Activated B cell treated with CpG ODN at 0.5 μM for 24 hours (primary cell): ENCODE measurements at regions not wholly inside any gene's neighbourhood (a gene's known extent, or its start where the extent isn't known, plus 50 kb on each side); places are given as distances from the start of the nearest gene placed in this dataset.

ENCODE experiments used
- ATAC-seq: fragments of 200-7000 bp; cut with Tn5 transposase; one replicate; pipeline ENCODE4 v1.10.0; 2021; ENCODE audit warnings: low read depth, mild to moderate bottlenecking, moderate library complexity
- CTCF ChIA-PET: fragments of 350-600 bp; sonication (Branson Sonifier 250); formaldehyde crosslinking; loops from one replicate; lab custom pipeline; 2021; ENCODE audit warnings: antibody characterized with exemption; lab: Charles Lee
- POLR2A ChIA-PET: fragments of 350-600 bp; sonication (Branson Sonifier 250); formaldehyde crosslinking; loops from one replicate; lab custom pipeline; 2021; ENCODE audit warnings: antibody characterized with exemption; lab: Charles Lee
- DNase-seq: peaks from one replicate; pipeline ENCODE4 v3.0.0; 2022
- H3K27ac Mint-ChIP-seq: one replicate; pipeline ENCODE4 v1.8.0; 2020; ENCODE audit warnings: mixed read lengths
- H3K27me3 Mint-ChIP-seq: one replicate; pipeline ENCODE4 v1.8.0; 2021; ENCODE audit warnings: mixed read lengths
- H3K36me3 Mint-ChIP-seq: one replicate; pipeline ENCODE4 v1.8.0; 2021; ENCODE audit warnings: low read depth, mixed read lengths
- H3K4me1 Mint-ChIP-seq: one replicate; pipeline ENCODE4 v1.8.0; 2021; ENCODE audit warnings: mixed read lengths
- H3K4me3 Mint-ChIP-seq: one replicate; pipeline ENCODE4 v1.8.0; 2020; ENCODE audit warnings: mild to moderate bottlenecking, mixed read lengths
- H3K9me3 Mint-ChIP-seq: one replicate; pipeline ENCODE4 v1.8.0; 2020; ENCODE audit warnings: mixed read lengths
- intact Hi-C: fragments of 100-400 bp; cut with micrococcal nuclease; formaldehyde crosslinking; loops from one replicate; pipeline ENCODE4 v1.15.1; 2024
- TF ChIP-seq, protein P1 (sequence below): fragments of 200-600 bp; IDR thresholded peaks from one replicate; pipeline ENCODE4 v1.8.0; 2022; ENCODE audit warnings: antibody characterized with exemption, mild to moderate bottlenecking

- no peaks in the 10 kb centered on the region for H3K9me3 Mint-ChIP-seq
- DNase-seq (no peak), ATAC-seq (no peak)
- POLR2A ChIA-PET = no interaction called here
- TF ChIP-seq, protein P1, sequence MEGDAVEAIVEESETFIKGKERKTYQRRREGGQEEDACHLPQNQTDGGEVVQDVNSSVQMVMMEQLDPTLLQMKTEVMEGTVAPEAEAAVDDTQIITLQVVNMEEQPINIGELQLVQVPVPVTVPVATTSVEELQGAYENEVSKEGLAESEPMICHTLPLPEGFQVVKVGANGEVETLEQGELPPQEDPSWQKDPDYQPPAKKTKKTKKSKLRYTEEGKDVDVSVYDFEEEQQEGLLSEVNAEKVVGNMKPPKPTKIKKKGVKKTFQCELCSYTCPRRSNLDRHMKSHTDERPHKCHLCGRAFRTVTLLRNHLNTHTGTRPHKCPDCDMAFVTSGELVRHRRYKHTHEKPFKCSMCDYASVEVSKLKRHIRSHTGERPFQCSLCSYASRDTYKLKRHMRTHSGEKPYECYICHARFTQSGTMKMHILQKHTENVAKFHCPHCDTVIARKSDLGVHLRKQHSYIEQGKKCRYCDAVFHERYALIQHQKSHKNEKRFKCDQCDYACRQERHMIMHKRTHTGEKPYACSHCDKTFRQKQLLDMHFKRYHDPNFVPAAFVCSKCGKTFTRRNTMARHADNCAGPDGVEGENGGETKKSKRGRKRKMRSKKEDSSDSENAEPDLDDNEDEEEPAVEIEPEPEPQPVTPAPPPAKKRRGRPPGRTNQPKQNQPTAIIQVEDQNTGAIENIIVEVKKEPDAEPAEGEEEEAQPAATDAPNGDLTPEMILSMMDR = no peak
- no peak overlapping the region for H3K27ac Mint-ChIP-seq
- H3K4me1 Mint-ChIP-seq = no peaks in the 10 kb centered on the region
- H3K36me3 Mint-ChIP-seq = no peaks in the 10 kb centered on the region
- H3K27me3 Mint-ChIP-seq = no peaks in the 10 kb centered on the region
- no peak overlapping the region for H3K4me3 Mint-ChIP-seq
- CTCF ChIA-PET = no interaction called here
- intact Hi-C loops = no loop called here
These were observed 292.2 kb downstream of the IRX2 start for GRCh38 chr5:2459251-2459650.

- intact Hi-C loops = no loop called here
- Mint-ChIP-seq H3K27ac (no peak overlapping the region), H3K36me3 (no peaks in the 10 kb centered on the region), H3K27me3 (no peaks in the 10 kb centered on the region), H3K9me3 (no peaks in the 10 kb centered on the region), H3K4me1 (no peaks in the 10 kb centered on the region), H3K4me3 (no peak overlapping the region)
- CTCF ChIA-PET = no interaction called here
- TF ChIP-seq, protein P1 = no peak
- POLR2A ChIA-PET = no interaction called here
- DNase-seq (no peak), ATAC-seq (no peak)
These were observed 295.6 kb downstream of the IRX2 start for GRCh38 chr5:2455878-2456277.

DNA sequence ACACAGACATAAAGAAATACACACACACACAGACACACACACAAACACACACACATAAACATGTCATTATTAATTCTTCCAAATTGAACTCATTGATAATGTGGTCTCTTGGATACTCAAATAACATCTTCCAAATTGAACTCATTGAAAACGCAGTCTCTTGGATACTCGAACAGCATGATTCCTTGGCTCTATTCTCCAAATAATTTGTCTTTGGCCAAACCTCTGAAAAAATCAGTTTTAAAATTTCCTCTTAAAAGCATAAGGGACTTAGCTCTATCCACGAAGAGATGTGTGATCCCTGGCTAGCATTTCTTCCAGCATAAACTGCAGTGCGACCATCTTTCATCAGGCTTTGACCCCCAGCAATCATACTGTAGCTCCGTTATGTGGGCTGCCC is 296.6 kb downstream of the IRX2 start:
- TF ChIP-seq, protein P1 = no peak

GRCh38 chr5:2453781-2454180 is 297.7 kb downstream of the IRX2 start:
- ATAC-seq (no peak), DNase-seq (no peak)
- ChIA-PET POLR2A (no interaction called here), CTCF (no interaction called here)
- TF ChIP-seq, protein P1 = no peak
- no peaks in the 10 kb centered on the region for H3K4me1 Mint-ChIP-seq
- no peak overlapping the region for H3K4me3 Mint-ChIP-seq
- no peak overlapping the region for H3K27ac Mint-ChIP-seq
- H3K27me3 Mint-ChIP-seq = no peaks in the 10 kb centered on the region
- H3K36me3 Mint-ChIP-seq = no peaks in the 10 kb centered on the region
- no peaks in the 10 kb centered on the region for H3K9me3 Mint-ChIP-seq
- intact Hi-C loops = no loop called here

More for the DNA sequence above, 296.6 kb downstream of the IRX2 start:
- no peak for DNase-seq
- ATAC-seq = no peak
- no peaks in the 10 kb centered on the region for H3K27me3 Mint-ChIP-seq
- no peaks in the 10 kb centered on the region for H3K4me1 Mint-ChIP-seq
- no peaks in the 10 kb centered on the region for H3K36me3 Mint-ChIP-seq
- no peaks in the 10 kb centered on the region for H3K9me3 Mint-ChIP-seq
- H3K27ac Mint-ChIP-seq = no peak overlapping the region
- POLR2A ChIA-PET = no interaction called here
- CTCF ChIA-PET = no interaction called here
- no peak overlapping the region for H3K4me3 Mint-ChIP-seq
- intact Hi-C loops = no loop called here

DNA sequence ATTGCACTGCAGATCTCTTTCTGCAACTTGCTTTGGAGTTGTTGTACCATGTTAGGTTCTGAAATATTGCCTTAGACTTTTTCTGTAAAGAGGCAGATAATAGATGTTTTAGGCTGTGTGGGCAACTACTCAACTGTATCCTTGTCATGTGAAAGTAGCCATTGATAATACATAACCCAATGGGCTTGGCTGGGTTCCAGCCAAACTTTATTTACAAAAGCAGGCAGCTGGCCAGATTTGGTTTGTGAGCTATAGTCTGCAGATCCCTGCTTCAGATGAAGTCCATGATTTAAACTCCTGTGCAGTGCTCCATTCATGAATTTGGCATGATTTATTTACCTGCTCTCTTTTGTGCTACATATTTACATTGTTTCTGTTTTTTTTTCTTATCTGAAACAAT is 300.4 kb downstream of the IRX2 start:
- no peak for DNase-seq
- ChIA-PET CTCF (no interaction called here), POLR2A (no interaction called here)
- H3K4me1 Mint-ChIP-seq = no peaks in the 10 kb centered on the region
- no peak for ATAC-seq
- TF ChIP-seq, protein P1 = no peak
- intact Hi-C loops = no loop called here
- H3K27ac Mint-ChIP-seq = no peak overlapping the region
- H3K36me3 Mint-ChIP-seq = no peaks in the 10 kb centered on the region
- no peak overlapping the region for H3K4me3 Mint-ChIP-seq
- H3K27me3 Mint-ChIP-seq = no peaks in the 10 kb centered on the region
- no peaks in the 10 kb centered on the region for H3K9me3 Mint-ChIP-seq
